Subcutaneous abdominal adipose tissue (tissue), 5 donors: ENCODE measurements at regions not wholly inside any gene's neighbourhood (a gene's known extent, or its start where the extent isn't known, plus 50 kb on each side); places are given as distances from the start of the nearest gene placed in this dataset.

Experiments
- H3K27ac ChIP-seq: one replicate; pipeline ENCODE4 v1.7.0; 2013; ENCODE audit warnings: low read depth, mild to moderate bottlenecking, inconsistent platforms, low read length, moderate library complexity
- H3K27me3 ChIP-seq, 5 donors: one replicate each; pipeline ENCODE4 v1.7.0; 2013; ENCODE audit warnings: low read length in 5 of 5, inconsistent platforms in 1 of 5; ENCODE audit not compliant: control insufficient read depth in 5 of 5, insufficient read depth in 4 of 5
- H3K36me3 ChIP-seq, 5 donors: one replicate each; pipeline ENCODE4 v1.7.0; 2013; ENCODE audit warnings: low read length in 5 of 5; ENCODE audit not compliant: control insufficient read depth in 5 of 5, insufficient read depth in 5 of 5
- H3K4me1 ChIP-seq, 5 donors: one replicate each; pipeline ENCODE4 v1.7.0; 2013; ENCODE audit warnings: low read length in 5 of 5, mild to moderate bottlenecking in 3 of 5, moderate library complexity in 1 of 5; ENCODE audit not compliant: control insufficient read depth in 5 of 5, insufficient read depth in 5 of 5
- H3K4me3 ChIP-seq, 5 donors: one replicate each; pipeline ENCODE4 v1.7.0; 2013; ENCODE audit warnings: low read length in 5 of 5, low read depth in 1 of 5
- H3K9ac ChIP-seq, 5 donors: one replicate each; pipeline ENCODE4 v1.7.0; 2013; ENCODE audit warnings: low read length in 5 of 5, mild to moderate bottlenecking in 4 of 5, moderate library complexity in 3 of 5
- H3K9me3 ChIP-seq, 5 donors: one replicate each; pipeline ENCODE4 v1.7.0; 2013; ENCODE audit warnings: low read length in 5 of 5; ENCODE audit not compliant: control insufficient read depth in 5 of 5
- donor health status: healthy.
- donor health status: healthy.
- donor health status: healthy.
- donor health status: healthy.
- donor health status: healthy.

DNA sequence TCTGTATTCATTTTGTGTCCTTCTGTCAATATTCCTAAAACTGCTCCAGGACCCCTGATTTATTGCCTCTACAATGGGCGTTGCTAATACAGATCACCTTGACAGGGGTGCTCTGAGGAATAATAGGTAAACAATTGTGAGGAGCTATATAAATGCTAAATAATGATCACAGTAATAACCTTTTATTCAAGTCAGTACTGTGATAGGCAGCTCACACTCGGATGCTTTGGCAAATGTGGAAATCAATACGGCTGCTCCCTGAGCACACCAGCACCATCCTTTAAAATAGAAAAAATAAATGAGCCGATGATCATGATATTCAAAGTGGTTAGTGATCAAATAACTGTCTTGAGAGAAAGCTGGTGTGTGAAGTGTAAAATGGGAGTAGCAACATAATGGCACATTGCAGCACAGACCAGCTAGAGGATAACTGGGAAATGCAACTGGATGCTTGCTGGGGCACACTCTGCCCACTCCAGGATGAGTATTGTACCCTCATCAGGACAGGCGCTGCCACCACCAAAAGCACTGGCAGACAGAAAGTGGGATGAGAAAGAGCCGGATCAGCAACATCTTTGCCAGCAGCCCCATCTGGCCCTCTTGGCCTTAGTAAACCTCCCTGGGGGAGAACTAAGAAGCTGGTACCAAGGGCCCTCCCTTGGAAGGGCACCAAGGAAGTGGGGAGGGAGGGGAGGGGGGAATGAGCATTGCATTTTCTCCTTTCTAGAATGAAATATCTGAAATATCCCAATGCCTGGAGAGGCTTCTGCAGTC lies 69.4 kb upstream of the SPATA31D4 start:
- Histone ChIP-seq H3K9ac (no peak overlapping the region), H3K27me3 (no peaks in the 10 kb centered on the region), H3K36me3 (no peaks in the 10 kb centered on the region), H3K9me3 (no peaks in the 10 kb centered on the region), H3K4me3 (no peak overlapping the region), H3K4me1 (peaks cover 0 to 9% (median 0%) of the 10 kb centered on the region in 5 donors), H3K27ac (no peak overlapping the region)

DNA sequence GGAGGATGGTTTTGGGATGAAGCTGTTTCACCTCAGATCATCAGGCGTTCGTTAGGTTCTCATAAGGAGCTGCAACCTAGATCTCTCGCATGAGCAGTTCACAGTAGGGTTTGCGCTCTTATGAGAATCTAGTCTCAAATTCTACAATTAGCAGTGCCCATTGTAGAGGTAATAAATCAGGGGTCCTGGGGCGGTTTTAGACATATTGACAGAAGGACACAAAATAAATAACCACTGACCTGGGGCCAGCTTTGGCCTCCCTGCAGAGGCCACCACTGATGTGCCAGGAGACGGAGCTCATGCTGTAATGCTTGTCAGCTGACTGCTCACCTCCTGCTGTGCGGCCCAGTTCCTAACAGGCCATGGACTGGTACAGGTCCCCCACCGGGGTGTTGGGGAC lies 67.6 kb upstream of the SPATA31D4 start:
- Histone ChIP-seq H3K4me3 (no peak overlapping the region), H3K4me1 (peaks cover 0 to 9% (median 0%) of the 10 kb centered on the region in 5 donors), H3K9ac (no peak overlapping the region), H3K27ac (no peak overlapping the region), H3K27me3 (no peaks in the 10 kb centered on the region), H3K36me3 (no peaks in the 10 kb centered on the region), H3K9me3 (no peaks in the 10 kb centered on the region)

DNA sequence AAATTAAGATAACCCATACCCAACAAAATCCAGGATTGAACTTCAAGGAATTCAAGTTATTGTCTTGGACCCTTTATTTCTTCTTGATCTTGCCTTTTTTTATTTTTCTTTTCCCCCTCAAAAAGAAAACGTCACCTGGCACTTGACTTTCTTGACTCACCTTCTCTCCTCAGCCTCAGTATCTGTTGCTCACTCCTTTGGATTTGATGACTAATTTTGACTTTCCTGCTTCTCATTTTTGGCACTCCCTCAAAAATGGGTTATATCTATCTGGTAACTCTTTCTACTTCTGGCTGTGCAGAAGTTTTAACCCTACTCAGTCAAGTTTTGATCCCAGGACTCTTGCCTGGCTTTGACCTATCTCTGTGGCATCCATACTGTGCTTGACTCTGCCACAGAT lies 66.6 kb upstream of the SPATA31D4 start:
- H3K27ac ChIP-seq = no peak overlapping the region
- H3K4me1 ChIP-seq = peaks cover 0 to 9% (median 0%) of the 10 kb centered on the region in 5 donors
- H3K27me3 ChIP-seq = no peaks in the 10 kb centered on the region
- no peak overlapping the region for H3K4me3 ChIP-seq
- no peaks in the 10 kb centered on the region for H3K36me3 ChIP-seq
- H3K9ac ChIP-seq = no peak overlapping the region
- H3K9me3 ChIP-seq = no peaks in the 10 kb centered on the region

DNA sequence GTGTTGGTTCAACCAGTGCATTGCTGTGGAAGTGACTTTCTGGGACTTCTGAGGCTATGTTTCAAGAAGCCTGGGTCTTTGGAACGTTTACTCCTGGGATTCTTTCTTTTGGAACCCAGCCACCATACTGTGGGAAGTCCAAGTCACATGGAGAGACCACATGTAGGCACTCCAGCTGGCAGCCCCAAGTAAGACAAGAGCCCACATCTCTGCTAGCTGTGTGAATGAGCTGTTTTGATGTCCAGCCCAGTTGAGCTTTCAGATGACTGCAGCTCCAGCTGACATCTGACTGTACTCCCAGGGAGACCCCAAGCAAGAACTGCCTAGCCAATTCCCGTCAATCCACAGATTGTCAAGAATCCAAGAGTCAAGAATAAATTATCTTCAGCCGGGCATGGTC lies 60.1 kb upstream of the SPATA31D4 start:
- H3K27ac ChIP-seq = no peak overlapping the region
- no peaks in the 10 kb centered on the region for H3K36me3 ChIP-seq
- no peaks in the 10 kb centered on the region for H3K27me3 ChIP-seq
- no peaks in the 10 kb centered on the region for H3K9me3 ChIP-seq
- H3K9ac ChIP-seq = no peak overlapping the region
- H3K4me1 ChIP-seq = no peaks in the 10 kb centered on the region
- no peak overlapping the region for H3K4me3 ChIP-seq

DNA sequence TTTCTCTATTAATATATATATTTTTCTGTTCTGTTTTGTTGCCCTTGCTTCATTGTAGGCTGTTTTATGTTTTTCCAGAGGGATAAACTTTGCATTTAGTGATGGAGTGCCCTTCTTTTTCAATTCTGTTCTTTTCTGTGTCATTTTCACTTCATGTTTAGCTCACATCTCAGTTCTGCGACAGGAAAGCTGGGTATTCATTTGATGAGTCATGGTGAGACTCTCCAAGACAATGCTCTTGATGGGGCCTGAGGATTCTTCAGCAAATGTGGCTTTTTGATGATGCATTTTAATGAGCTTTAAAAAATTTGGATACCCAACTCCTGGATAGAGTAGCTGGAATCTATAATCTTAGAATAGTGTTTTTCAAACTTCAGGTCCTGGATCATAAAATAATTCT lies 56.5 kb upstream of the SPATA31D4 start:
- Histone ChIP-seq H3K9ac (no peak overlapping the region), H3K4me1 (peaks cover 0 to 13% (median 0%) of the 10 kb centered on the region in 5 donors)

DNA sequence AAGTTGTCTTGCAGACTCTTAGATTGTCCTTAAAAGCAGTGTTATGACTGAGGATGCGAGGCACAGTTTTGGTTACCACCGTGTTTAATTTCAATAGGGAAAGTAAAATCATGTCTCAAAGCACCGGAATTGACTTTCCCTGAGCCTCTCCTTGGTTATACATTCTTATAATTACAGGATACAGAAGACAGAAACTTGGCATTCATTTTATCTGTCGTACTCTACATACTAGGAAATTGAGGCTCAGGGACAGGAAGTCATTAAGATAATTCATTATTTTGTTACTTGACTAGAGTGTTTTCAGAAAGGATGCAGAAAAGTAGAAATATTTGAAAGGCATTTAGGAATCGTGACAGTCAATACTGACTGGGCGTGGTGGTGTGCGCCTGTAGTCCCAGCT lies 54.0 kb upstream of the SPATA31D4 start:
- no peaks in the 10 kb centered on the region for H3K36me3 ChIP-seq
- no peak overlapping the region for H3K4me3 ChIP-seq
- no peaks in the 10 kb centered on the region for H3K27me3 ChIP-seq
- H3K27ac ChIP-seq = no peak overlapping the region
- peaks cover 0 to 4% (median 0%) of the 10 kb centered on the region in 5 donors for H3K9me3 ChIP-seq
- peaks cover 0 to 13% (median 0%) of the 10 kb centered on the region in 5 donors for H3K4me1 ChIP-seq
- no peak overlapping the region for H3K9ac ChIP-seq

More for the DNA sequence above, 56.5 kb upstream of the SPATA31D4 start:
- no peaks in the 10 kb centered on the region for H3K27me3 ChIP-seq
- H3K36me3 ChIP-seq = no peaks in the 10 kb centered on the region
- H3K9me3 ChIP-seq = peaks cover 0 to 4% (median 0%) of the 10 kb centered on the region in 5 donors
- no peak overlapping the region for H3K27ac ChIP-seq
- H3K4me3 ChIP-seq = no peak overlapping the region

DNA sequence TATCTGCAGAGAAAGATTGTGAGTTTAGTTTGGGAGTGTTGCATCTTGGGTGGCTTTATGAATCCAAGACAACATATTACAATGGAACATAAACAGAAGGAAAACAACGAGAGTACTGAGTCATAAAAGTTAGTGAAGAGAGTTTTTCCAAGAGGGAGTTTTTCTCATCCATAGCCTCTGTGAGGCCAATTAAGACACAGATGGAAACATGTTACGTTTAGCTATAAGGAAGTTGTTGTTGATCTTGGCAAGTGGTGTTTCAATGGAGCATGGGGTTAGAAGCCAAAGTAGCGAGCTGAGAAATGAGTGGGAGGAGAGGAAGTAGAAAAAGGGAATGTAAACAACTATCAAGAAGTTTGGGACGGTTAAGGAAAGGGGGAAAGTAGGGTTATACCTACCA lies 53.3 kb upstream of the SPATA31D4 start:
- H3K4me1 ChIP-seq = peaks cover 0 to 13% (median 0%) of the 10 kb centered on the region in 5 donors
- no peak overlapping the region for H3K9ac ChIP-seq
- H3K27ac ChIP-seq = no peak overlapping the region
- peaks cover 0 to 4% (median 0%) of the 10 kb centered on the region in 5 donors for H3K9me3 ChIP-seq
- H3K4me3 ChIP-seq = no peak overlapping the region
- no peaks in the 10 kb centered on the region for H3K36me3 ChIP-seq
- no peaks in the 10 kb centered on the region for H3K27me3 ChIP-seq

DNA sequence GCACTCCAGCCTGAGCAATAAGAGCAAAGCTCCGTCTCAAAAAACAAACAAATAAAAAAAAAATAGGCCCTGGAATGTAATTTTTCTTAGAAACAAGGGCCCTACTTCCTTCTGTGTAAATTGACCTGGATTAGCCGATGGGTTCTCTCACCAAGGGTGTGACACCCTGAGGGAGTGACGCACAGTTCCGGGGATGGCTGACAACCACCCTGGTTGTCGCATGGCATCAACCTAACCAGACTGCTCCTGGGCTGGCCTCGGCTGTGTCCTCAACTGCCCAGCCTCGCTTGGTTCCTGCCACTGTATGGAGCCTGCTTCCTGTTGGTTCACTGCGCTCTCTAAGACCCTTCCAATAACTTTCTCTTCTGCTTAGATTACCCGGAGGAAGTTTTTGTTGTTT lies 51.2 kb upstream of the SPATA31D4 start:
- no peak overlapping the region for H3K4me3 ChIP-seq
- no peak overlapping the region for H3K27ac ChIP-seq
- peaks cover 0 to 13% (median 0%) of the 10 kb centered on the region in 5 donors for H3K4me1 ChIP-seq
- no peaks in the 10 kb centered on the region for H3K27me3 ChIP-seq
- peaks cover 0 to 4% (median 0%) of the 10 kb centered on the region in 5 donors for H3K9me3 ChIP-seq
- H3K36me3 ChIP-seq = no peaks in the 10 kb centered on the region
- no peak overlapping the region for H3K9ac ChIP-seq
